ENCODE measurements at regions not wholly inside any gene's neighbourhood (a gene's known extent, or its start where the extent isn't known, plus 50 kb on each side); places are given as distances from the start of the nearest gene placed in this dataset.
"Not testable (repeated sequence)": the region's sequence is repeated elsewhere in the genome, so short reads cannot be mapped to it uniquely, and the experiment has no call there.

- TF ChIP-seq CTCF, POLR2A, POLR2AphosphoS5 (IDR thresholded peaks at IDR 0.05): not testable (repeated sequence)
Observed at GRCh38 chr1:206362994-206363393, 107.3 kb upstream of the IKBKE start.
